ENCODE measurements at regions not wholly inside any gene's neighbourhood (a gene's known extent, or its start where the extent isn't known, plus 50 kb on each side); places are given as distances from the start of the nearest gene placed in this dataset.

DNA sequence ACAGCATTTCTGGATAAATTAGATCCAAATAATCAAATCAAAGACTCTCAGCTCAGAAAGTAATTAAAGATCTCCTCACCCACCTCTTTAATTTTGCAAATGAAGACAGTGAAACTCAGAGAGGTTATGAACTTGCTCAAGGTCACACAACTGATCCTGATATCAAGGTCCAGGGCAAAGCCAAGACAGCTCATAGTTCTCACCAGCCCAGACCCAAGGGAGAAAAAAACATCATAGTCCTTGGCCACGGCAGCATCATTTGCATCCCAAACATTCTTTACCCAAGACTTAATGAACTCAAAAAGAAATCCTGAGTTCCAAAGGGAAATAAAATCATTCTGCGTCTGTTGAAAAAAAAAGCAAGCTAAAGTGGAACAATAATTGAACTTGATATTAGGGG is 112.1 kb downstream of the DAD1 start:
- DNase-seq = no peak

GRCh38 chr14:22476005-22476751 is 112.8 kb downstream of the DAD1 start:
- DNase-seq = no peak

DNA sequence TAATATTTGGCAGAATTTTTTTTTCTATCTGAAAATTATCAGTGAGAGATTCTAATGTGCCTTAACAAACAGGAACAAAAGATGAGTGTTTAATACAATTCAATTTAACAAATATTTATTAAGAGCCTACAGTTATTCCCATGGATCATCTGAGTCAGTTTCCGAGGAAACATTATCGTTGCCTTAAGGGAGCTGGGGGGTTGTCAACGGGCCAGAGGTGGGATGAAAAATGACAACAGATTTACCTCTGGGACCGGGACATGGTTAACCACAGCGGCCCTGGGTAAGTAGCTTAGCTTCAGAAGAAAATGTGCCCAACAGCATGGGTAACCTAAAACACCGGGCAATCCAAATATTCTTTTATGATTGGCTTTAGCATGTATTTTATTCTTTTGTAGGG is 113.6 kb downstream of the DAD1 start:
- DNase-seq = no peak

DNA sequence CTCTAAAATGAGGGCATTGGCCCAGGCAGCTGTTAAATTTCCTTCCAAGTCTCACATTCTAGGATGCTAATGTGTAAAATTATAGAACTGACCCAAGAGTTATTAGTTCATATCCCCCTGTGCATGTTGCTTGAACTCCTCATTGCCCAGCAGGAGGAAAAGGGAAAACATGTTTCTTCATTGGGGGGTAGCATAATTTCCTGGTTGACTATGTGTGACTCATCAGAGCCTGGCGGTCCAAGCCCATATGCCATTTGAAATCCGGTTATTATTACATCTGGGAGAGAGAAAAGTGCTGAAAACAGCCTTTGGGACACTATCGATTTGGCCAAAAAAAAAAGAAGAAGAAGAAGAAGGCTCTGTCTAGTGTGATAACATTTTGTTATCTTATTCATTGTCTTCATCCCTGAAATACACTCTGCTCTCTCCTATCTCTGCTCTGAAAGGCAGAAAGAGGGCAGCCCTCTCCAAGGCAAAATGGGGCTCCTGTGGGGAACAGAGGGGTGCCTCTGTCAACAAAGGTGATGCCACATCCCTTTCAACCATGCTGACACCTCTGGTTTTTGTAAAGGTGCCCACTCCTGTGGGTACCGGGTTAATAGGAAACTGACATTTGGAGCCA is 114.2 kb downstream of the DAD1 start:
- DNase-seq = no peak

GRCh38 chr14:22472935-22473854 is 115.8 kb downstream of the DAD1 start:
- no peak for DNase-seq

- no peak for DNase-seq
Observed at GRCh38 chr14:22472466-22472865, 116.6 kb downstream of the DAD1 start.

DNA sequence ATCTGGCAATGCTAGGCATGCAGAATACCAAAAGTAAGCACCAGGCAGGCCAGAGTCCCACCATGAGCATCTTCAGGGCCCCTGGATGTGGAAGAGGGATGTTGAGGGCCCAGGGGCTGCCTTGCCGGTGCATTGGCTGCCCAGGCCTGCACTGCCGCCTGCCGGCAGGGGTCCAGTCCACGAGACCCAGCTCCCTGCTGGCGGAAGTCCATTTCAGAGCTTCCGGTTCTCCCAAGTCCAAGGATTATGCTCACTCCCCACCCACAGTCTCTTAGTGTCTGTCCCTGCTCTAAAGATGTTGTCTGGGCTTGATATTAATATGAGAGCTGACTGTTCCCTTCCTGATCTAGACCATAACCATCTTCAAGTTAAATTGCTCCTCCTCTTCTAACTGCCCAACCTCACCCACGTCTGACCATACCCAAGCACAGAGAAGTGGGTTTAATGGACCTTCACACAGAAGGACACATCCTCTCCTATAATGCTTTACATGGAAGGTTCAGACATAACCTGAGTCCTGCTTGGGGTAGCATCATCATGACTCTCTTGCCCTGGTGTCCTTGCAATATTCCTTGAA is 117.4 kb downstream of the DAD1 start:
- no peak for DNase-seq

- no peak for DNase-seq
Observed at GRCh38 chr14:22469538-22470303, 119.3 kb downstream of the DAD1 start.

DNA sequence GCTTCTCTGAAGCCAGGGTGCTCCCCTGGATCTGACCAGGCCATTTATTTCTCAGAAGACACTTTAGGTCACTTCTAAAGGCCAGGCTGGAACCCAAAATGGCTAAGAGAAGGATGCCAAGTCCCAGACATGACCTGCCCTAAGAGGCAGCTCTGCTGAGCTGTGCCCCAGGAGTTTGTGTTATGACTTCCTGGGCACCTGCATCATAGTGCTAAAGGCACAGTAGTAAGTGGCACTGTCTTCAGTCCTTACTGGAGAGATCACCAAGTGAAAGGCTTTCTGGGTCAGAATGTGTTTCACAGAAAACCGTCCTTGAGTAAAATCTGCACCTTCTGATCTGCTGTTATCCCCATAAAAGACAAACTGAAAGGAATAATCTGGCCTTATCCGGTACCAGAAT is 120.2 kb downstream of the DAD1 start:
- no peak for DNase-seq

GRCh38 chr14:22466491-22466890 is 122.5 kb downstream of the DAD1 start:
- DNase-seq = no peak

GRCh38 chr14:22465201-22465840 is 123.7 kb downstream of the DAD1 start:
- DNase-seq = no peak

DNA sequence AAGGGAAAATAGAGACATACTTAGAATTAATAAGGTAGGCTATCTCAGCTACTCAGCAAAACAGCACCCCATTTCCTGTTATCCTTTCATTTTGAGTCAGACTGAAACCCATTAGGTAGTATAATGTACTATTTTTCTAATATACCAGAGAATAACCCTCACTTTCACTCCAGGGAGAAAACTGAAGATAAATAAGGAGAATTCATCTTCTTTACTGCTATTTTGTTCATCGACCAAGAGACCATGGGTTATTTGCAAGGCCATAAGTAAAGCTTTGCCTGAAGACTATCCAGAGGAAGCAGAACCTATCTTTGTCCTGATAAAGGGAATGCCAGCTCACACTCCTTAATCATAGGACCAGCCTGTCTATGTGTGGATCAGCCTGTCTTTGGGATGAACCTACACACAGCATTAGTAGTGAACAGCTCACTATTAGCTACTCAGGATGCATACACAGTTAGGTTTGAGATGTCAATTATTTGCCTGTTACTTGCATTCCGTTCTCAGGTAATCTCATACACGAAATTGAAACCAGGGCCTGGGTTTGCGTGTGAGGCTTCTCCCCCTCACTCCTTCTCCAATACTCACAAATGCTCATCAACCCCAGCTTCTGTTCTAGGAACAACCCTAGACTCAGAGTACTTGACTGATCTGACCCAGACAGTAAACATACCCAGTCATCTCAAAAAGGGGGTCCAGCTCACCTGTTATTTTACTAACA is 124.4 kb downstream of the DAD1 start:
- DNase-seq = no peak

DNA sequence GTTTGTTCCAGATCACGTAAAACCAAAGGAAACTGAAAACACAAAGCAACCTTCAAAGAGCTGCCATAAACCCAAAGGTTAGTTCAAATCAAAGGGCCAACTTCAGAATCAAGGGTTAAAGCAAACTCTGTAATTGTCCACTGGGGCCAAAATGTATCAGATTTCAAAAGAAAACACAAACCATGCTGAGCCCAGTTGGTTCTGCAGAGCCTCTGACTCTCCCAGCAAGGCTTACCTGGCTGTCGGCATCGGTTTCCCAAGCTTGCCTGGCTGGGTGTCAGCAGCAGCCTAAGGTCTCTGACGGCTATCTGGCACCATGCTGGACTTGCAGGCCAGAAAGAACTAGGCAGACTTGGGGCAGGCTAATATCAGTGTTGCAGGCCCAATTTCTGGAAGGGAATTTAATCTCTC is 125.3 kb downstream of the DAD1 start:
- no peak for DNase-seq

DNA sequence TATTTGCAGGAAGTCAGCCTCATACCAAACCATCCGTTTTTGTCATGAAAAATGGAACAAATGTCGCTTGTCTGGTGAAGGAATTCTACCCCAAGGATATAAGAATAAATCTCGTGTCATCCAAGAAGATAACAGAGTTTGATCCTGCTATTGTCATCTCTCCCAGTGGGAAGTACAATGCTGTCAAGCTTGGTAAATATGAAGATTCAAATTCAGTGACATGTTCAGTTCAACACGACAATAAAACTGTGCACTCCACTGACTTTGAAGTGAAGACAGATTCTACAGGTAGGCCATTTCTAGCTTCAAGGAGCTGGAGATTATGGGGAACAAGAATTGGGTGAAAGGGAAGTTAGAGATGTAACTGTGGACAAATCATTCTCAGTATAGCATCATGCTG is 126.1 kb downstream of the DAD1 start:
- DNase-seq = no peak

GRCh38 chr14:22460461-22461195 is 128.4 kb downstream of the DAD1 start:
- DNase-seq = no peak

GRCh38 chr14:22458737-22459136 is 130.3 kb downstream of the DAD1 start:
- no peak for DNase-seq

GRCh38 chr14:22456998-22457594 is 131.9 kb downstream of the DAD1 start:
- DNase-seq = no peak

DNA sequence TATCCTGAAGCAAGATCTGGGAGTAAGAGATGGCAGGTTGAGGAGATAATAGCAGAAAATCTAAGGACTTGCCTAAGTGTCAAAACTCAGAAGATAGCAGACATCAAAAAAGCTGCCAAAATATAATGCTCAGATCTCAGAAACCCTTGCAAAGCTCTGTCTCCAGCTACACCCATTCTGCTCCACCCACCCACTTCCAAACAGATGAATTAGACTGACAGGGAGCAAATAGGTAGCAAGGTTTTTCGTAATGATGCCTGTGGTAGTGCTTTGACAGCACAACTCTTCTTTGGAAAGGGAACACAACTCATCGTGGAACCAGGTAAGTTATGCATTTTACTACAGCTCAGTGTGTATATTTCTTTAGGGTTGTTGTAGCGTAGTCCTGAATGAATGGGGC is 132.6 kb downstream of the DAD1 start:
- DNase-seq = no peak

DNA sequence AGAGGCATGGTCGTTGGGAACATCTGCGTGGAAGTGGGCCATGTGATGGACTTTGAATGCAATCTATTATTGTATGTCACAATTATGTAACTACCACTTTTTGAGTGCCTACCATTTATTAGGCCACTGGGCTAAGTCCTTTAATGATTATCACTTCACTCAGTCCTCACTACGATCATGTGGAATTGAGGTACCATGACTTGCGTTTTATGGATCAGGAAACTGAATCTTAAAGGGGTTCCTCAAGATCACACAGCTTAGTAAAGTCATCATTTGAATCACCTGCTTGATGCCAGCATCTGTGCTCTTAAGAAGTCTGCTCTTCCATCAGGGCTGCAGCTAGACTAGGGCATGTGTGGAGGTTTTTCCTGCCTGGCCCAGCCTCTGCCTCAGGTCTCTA is 136.7 kb downstream of the DAD1 start:
- DNase-seq = no peak

DNA sequence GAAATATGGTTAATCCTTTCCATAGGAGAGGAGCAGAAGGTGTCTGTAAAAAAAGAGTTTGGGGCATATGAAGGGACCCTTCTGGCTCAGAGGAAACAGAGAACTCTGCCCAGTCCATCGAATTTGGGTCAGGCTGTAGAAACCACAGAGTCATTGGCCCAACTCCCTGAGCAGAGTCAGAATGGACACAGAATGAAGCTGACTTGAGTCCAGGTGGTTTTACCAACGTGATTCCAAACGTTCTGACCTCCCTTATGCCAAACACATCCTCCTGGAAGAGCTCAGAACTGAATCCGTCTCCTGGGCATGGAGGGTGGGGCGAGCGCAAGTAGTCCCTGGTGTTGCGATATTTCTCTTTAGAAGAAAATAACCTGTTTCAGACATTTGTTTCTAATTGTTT is 138.8 kb downstream of the DAD1 start:
- no peak for DNase-seq

Data from T1000 (cell line).